ENCODE measurements at regions not wholly inside any gene's neighbourhood (a gene's known extent, or its start where the extent isn't known, plus 50 kb on each side); places are given as distances from the start of the nearest gene placed in this dataset.
"Not testable (repeated sequence)": the region's sequence is repeated elsewhere in the genome, so short reads cannot be mapped to it uniquely, and the experiment has no call there.

DNA sequence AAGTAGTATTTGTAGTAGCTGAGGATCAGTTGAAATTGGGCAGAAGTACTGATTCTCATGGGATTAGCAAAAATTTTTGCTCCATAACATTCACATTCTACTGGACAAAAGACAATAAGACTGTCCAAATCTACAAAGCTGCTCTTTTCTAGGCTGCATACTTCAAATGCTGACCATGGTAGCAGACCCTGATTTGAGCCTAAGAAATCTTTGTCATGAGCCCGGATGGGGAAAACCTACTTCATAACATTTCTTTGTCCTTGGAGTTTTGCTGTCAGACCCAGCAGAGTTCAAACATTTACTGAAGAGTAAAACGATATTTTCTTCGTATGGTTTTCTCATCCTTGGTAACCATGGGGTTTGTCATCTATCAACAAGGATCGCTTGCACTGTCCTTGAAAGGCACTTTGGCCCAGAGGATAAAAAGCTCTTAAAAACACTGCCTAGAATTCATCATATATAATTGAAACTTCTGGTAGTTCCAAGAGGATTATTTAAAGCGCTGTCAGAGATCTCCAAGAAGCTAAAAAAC, 216.9 kb downstream of the CAVIN4 start:
- no peak for DNase-seq (ENCODE audit: low spot score)
- no peak for FAIRE-seq

DNA sequence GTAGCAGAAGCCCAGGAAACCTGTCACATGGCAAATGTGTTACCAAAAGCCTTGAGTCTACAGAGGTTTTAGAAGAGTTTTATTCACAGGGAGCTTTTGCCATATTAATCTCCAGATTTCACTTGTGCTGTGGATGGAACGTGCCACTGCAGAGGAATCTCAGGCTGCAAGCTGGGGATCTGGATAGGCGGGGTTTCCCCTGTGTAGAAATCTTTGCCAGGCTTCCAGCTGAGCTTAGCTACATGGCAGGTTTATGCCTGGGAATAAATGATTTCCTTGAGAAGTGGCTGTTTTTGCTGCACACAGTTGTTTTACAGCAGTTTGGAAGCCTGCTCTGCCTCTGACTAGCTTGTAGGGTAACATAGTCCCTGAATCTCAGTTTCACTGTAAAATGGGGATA, 224.6 kb upstream of the PLPPR1 start:
- DNase-seq (ENCODE audit: low spot score): no peak
- FAIRE-seq: no peak

DNA sequence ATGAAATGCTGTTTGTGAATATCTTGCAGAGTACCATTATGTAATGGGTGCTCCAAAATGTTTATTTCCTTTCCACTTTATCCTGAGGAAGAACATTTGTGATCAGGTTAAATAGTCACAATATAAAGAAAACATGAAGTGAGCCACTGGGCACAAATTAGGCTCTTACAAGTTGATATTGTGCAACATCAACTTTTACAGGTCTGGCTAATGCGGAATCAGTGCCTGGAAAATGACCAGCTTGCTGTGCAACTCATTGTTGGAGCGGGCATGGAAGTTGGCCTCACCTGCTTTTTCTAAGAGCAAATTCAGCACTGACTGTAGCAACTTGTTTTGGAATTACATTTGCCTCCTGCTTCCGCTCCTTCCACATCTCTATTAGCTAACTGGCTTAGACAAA, 216.9 kb upstream of the PLPPR1 start:
- no peak for FAIRE-seq

DNA sequence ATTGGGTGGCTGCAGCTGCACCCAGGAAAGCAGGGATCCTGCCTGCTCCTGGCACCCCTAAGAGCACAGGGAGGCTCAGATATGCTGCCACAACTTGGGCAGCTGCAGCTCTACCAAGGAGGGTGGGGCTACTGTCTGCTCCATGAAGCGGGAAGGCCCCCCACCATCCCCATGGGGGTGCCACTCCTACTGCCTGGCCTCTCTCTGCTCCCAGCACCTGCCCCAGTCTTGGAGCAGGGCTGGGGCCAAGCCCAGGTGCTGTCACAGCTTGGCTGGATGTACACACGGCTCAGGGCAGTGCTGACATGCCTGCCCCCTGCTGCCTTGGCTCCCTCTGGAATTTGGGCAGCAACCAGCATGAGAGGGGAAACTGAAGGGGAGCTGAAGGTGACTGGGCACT, 214.7 kb upstream of the PLPPR1 start:
- no peak for FAIRE-seq

More for the DNA sequence above, 216.9 kb upstream of the PLPPR1 start:
- no peak for DNase-seq (ENCODE audit: low spot score)

DNA sequence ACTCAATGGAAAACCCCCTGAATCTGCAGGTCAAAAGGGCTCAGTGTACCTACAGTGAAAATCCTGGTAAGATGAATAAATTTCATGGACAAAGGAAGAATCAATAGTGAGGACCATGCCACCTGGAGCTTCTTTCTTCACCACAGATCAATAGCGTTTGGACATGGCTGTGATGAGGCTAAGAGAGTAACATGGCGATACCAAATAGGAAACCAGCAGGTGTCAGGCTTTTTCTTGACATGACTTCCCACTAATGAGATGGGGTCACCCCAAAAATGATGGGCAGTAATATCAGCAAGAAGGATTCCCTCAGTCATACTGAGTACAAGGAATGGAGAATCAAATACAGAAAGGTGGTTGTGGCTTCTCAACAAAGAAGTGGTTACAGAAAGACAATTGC, 208.5 kb upstream of the PLPPR1 start:
- DNase-seq (ENCODE audit: low spot score): no peak
- no peak for FAIRE-seq

More for the DNA sequence above, 214.7 kb upstream of the PLPPR1 start:
- no peak for DNase-seq (ENCODE audit: low spot score)

DNA sequence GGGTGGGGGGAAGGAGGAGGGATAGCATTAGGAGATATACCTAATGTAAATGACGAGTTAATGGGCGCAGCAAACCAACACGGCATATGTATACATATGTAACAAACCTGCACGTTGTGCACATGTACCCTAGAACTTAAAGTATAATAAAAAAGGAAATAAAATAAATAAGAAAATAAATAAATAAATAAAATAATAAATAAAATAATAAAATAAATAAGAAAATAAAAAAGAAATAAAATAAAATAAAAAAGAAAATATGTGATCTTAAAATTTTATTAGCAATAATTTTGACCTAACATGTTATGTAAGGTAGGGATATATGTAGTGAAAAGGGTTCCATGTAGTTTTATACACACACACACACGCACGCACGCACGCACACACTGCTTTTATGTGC, 195.5 kb upstream of the PLPPR1 start:
- FAIRE-seq: not testable (repeated sequence)

DNA sequence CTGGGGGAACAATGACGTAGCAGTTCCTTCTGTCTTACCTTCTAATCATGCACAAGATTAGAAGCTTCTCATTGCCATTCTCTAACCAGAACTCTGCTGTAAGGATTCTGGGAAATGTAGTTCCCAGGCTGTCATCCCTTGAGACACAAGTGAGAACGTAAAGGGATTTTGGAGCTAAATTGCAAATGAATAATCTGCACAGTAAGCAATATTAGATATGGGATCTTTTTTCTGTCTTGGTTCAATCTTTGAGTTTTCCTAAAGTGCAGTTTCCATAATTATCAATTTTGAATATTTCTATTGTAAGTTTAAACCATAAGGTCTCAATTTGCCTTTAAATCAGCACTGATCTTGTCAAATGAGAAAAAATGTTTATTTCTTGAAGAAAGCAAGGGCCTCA, 189.7 kb upstream of the PLPPR1 start:
- DNase-seq (ENCODE audit: low spot score) (no peak), FAIRE-seq (no peak)

More for the DNA sequence above, 195.5 kb upstream of the PLPPR1 start:
- DNase-seq (ENCODE audit: low spot score): not testable (repeated sequence)

DNA sequence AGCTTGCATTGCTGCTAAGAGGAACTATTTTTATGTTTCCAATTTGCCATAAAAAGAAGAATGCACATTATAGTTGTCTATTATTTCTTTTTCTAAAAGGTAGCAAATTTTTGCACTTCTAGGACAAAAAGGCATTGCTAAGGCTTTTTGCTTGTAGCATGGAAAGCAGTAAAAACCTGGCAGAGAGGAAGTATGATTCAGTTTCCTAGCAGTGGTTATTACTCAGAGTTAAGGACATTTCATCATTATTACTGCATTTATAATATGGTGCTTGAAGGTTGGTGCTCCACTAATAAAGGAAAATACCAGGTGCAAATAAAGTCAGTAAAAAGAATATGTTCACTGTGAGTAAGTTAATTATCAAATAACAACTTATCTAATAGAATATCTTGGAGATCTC, 179.8 kb upstream of the PLPPR1 start:
- DNase-seq (ENCODE audit: low spot score) (no peak), FAIRE-seq (no peak)

DNA sequence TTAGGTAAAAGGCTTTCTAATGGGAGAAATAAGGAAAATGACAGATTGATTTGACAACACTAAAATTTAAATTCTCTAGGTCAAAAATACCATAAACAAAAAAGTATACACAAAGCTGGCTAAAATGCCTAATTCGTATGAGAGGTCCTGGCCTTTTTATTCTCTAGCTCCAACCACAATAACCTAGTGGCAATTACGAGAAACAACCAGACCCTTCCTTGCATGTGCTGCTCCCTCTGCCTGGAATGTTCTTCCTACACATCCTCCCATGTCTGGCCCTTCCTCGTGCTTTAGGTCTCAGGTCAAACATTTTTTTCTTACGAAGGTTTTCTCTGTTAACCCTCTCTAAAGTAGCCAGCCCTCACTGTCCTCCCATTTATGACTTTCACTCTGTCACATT, 176.4 kb upstream of the PLPPR1 start:
- no peak for FAIRE-seq

DNA sequence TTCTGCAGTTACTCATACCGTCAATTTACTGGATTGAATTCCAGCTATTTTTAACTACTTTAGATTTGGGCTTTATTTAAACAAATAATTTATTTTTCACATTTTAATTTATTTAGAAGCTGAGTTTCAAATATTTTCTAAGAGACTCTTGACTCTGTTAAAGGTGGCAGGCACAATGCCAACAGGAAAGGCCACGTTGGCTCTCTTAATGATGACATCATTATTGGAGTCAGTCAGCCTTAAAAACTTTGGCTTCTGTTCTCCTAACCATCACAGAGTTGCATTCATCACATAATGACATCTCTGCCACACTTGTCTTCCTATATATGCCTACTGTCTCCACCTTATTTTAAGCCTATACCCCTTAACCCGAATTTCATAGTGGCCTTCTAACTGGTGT, 172.3 kb upstream of the PLPPR1 start:
- FAIRE-seq (no peak), DNase-seq (ENCODE audit: low spot score) (no peak)

More for the DNA sequence above, 176.4 kb upstream of the PLPPR1 start:
- DNase-seq (ENCODE audit: low spot score): no peak

DNA sequence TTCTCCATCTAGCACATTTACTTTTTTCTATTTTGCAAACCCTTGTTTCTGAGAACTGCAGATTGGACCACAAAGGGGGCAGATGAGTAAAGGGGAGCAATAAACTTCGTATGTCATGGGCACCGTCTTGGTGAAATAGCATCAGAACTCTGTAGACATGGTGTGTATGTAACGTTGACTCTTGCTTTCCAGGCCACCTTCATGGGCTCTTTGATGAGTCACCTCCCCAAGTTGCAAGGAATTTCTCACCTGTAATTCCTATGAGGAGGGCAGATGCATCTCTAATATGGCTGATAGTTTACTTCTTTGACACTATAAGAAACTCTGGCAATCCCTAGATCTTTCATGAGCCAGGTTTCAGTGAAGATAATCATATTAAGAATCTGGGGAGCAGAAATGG, 163.4 kb upstream of the PLPPR1 start:
- DNase-seq (ENCODE audit: low spot score) (no peak), FAIRE-seq (no peak)

DNA sequence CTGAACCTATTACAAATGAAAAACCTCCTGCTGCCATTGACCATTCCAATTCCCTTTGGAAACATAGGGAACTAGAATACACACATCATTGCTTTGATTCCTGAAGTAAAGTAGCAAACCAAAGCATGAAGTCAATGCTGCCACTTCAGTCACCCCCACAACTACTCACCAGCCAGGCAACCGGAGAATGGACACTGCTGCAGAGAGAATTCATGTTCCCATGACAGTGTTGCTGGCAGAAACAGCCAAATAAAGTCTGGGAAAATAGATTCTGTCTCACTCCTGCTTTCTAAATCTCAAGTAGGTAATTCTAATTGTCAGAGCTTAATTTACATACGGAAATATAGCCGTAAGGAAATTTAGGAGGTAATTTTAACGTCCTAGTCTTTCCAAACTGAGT, 162.9 kb upstream of the PLPPR1 start:
- DNase-seq (ENCODE audit: low spot score) (no peak), FAIRE-seq (no peak)

DNA sequence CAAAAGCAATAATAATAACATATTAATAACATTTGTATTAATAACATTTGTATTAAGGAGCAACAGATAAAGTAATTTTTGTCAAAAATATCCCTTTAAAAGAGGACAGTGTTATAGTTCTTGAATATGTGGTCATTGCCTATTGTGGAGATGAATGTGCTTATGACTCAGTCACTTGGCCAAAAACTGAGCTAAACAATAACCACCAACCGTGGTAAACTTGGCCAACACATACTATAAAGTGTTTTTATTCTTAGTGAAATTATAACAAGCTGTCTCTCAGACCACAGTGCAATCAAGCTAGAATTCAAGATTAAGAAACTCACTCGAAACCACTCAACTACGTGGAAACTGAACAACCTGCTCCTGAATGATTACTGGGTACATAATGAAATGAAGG, 159.2 kb upstream of the PLPPR1 start:
- no peak for FAIRE-seq
- DNase-seq (ENCODE audit: low spot score): no peak

DNA sequence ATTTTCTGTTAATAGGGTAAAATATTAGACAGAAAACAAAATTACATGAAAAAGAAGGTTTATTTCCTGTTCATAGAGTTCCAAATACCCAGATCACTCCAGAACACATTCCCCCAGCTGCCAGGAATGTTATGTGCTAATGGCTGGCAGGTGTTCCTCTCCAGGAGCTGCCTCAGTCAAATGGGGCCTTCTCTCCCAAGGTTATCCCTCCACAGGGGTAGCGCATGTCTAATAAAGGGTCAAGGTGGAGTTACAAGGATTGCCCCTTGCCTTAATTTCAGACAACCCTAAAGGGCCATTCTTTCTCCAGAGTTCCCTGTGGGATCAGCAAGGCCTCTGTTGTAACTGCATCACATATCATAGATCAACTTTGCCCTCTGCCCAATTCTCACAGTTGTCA, 148.6 kb upstream of the PLPPR1 start:
- no peak for FAIRE-seq
- DNase-seq (ENCODE audit: low spot score): no peak

DNA sequence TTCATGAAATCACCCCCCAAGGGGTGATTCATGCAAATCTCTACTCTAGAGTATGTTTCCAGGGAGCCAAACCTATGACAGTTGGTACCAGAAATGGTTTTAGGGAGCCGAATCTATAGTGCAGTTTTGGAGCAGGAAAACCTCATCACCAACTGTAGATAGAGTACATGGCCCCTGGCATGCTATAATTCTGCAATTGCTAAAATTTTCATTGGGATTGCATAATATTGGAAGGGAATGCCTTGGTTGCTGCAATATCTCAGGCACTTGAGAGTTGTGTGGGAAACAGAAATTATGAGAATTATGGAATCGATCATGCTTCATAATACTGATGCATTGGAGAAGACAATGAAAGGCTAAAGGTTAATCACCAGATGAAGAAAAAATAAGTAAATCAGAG, 148.2 kb upstream of the PLPPR1 start:
- DNase-seq (ENCODE audit: low spot score) (no peak), FAIRE-seq (no peak)

DNA sequence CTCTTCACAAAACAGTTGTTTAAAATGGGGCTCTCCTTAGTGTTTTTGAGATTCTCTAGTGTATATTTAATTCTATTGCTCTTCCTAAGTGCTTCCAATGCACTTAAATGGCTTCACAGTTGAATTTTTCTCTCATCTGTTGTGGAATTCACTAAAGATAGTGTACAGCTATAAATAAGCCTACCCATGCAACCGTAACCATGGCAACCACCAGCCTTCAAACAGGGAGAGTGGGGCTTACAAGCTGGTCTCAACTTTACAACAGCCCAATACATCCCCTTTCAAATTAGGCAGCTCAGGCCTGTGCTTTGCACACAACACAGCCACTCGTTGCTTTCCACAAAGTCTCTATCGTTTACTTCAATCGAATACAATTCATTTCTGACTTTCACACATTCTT, 144.0 kb upstream of the PLPPR1 start:
- FAIRE-seq: no peak

DNA sequence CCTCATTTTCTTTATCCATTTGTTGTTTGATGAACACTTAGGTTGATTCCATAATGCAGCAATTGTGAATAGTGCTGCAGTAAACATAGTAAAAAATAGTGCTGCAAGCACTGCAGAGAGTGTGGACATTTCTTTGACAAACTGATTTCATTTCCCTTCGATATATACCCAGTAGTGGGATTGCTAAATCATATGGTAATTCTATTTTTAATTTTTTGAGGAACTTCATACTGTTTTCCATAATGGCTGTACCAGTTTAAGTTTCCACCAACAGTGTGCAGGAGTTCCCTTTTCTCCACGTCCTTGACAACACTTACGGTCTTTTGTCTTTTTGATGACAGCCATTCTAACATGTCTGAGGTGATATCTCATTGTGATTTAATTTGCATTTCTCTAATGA, 138.2 kb upstream of the PLPPR1 start:
- DNase-seq (ENCODE audit: low spot score) (no peak), FAIRE-seq (no peak)

More for the DNA sequence above, 144.0 kb upstream of the PLPPR1 start:
- DNase-seq (ENCODE audit: low spot score): no peak

DNA sequence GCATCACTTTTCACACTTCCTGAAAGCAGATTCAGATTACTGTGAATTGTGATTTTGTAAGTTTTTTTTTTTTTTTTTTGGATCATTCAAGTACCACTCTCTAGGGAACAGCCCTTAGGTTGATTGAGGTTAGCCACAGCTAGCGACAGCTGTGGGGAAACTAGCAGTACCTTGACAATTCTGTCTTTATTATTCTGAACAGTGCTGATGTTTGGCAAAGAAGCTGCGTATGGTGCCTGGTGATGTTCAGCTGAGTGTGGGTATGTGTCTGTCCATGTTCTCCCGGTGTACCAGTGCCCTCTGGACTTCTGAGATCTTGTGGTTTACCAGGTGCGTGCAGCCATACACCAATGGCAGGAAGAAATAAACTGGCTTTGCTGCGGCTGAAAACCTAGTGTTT, 117.3 kb upstream of the PLPPR1 start:
- FAIRE-seq: no peak

DNA sequence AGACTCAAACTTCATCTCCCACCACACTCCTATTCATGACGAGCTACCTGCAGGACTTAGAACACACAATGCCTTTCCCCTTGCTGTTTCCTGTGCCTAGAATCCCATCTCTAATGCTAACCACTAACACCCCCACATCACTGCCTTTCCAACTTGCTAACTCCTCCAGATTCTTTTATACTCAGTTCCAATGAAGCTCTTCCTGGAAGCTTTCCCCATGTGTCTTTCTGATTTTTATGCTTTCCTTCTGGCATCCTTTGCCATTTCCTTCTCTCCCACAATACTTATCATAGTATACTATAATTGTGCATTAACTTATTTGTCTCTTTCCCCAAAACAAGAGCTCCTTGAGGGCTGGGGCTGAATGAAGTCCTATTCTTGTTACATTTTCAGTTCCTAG, 115.3 kb upstream of the PLPPR1 start:
- no peak for FAIRE-seq
- no peak for DNase-seq (ENCODE audit: low spot score)

More for the DNA sequence above, 117.3 kb upstream of the PLPPR1 start:
- no peak for DNase-seq (ENCODE audit: low spot score)

DNA sequence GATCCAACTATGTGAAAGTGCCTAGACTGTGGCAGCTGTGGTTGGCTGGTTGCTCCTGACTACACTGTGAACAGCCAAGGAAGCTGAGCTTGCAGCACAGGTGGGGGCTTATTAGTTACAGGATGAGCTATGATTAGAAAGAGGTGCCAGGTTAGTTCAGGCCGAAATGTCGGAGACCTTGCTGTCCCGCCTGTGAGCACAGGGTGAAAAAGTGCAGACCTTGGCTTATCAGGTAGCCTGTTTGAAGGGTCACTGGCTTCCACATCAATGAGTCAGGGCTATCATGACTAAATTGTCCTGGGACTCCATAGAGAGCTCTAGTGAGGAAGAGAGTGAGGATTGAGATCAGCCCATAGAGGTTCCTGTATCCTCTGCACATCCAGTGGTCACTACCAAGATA, 114.3 kb upstream of the PLPPR1 start:
- no peak for FAIRE-seq

DNA sequence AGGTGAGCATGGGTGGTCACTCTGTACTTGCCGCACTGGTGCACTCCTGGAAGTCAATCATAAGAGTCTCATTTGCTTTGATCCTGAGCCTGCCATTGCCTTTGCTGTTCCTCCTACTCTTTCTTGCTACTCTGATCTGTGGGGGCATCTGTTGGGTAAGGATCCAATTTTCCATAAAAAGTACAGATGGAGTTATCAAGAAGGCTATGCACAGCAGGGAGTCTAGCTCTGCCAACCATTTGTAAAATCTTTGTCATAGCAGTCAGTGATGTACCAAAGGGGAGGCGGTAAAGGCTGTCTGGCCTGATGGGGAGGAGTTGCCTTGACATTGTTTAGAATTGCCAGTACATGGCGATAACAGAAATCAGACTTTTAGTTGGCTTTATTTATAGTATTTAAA, 109.0 kb upstream of the PLPPR1 start:
- FAIRE-seq: no peak
- no peak for DNase-seq (ENCODE audit: low spot score)

More for the DNA sequence above, 114.3 kb upstream of the PLPPR1 start:
- no peak for DNase-seq (ENCODE audit: low spot score)

DNA sequence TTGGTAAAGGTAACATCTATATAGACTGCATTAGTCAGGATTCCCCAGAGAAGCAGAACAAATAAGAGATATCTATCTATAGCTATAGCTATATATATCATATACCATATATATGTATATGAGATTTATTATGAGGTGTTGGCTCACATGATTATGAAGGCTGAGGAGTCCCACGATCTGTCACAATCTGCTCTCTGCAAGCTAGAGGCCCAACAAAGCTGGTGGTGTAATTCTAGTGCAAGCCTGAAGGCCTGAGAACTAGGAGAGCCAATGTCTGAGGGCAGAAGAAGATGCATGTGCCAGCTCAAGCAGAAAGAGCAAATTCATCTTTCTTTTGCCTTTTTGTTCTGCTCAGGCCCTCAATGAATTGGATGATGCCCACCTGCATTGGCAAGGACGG, 102.2 kb upstream of the PLPPR1 start:
- FAIRE-seq: no peak
- DNase-seq (ENCODE audit: low spot score): no peak

DNA sequence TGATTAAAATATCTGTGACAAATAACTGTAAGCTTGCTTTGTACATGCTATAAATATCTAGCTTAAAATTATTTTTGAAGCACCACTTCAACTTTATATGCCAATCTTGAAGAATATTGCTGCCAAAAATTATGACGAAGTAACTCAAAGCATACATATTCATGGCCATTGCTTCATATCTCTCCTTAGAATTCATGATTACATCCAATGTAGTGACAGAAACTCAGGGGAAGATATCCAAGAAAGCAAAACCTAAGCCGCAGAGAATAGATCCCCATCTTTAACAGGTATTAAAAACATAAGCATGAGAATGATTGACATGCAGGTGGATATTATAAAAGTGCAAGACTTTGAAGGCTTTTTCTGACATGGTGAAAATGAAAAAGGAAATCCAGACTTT, 100.8 kb upstream of the PLPPR1 start:
- no peak for FAIRE-seq
- no peak for DNase-seq (ENCODE audit: low spot score)

DNA sequence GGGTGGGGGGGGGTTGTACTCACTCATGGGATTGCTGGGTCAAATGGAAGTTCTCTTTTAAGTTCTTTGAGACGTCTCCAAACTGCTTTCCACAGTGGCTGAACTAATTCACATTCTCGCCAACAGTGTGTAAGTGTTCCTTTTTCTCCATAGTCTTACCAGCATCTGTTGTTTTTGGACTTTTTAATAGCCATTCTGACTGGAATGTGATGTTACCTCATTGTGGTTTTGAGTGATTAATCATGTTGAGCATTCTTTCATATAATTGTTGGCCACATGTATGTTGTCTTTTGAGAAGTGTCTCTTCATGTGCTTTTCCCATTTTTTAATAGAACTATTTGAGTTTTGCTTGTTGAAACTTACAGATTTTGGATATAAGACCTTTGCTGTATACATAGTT, 94.9 kb upstream of the PLPPR1 start:
- FAIRE-seq (no peak), DNase-seq (ENCODE audit: low spot score) (no peak)
